DOHH2 (cell line): ENCODE measurements at regions not wholly inside any gene's neighbourhood (a gene's known extent, or its start where the extent isn't known, plus 50 kb on each side); places are given as distances from the start of the nearest gene placed in this dataset.

Experiments
- EZH2phosphoT487 ChIP-seq: fragments of 200-600 bp; sonication (generic); IDR thresholded peaks from 2 replicates; pipeline ENCODE4 v1.6.1; 2017; ENCODE audit warnings: borderline replicate concordance, mild to moderate bottlenecking, antibody characterized with exemption, low read length, moderate library complexity, mixed read lengths
- TF ChIP-seq, protein P1 (sequence below): fragments of 200-600 bp; sonication (generic); IDR thresholded peaks from one replicate; pipeline ENCODE4 v1.5.1; 2014; ENCODE audit warnings: antibody characterized with exemption, mild to moderate bottlenecking, low read depth, low read length; ENCODE audit not compliant: poor library complexity, severe bottlenecking

DNA sequence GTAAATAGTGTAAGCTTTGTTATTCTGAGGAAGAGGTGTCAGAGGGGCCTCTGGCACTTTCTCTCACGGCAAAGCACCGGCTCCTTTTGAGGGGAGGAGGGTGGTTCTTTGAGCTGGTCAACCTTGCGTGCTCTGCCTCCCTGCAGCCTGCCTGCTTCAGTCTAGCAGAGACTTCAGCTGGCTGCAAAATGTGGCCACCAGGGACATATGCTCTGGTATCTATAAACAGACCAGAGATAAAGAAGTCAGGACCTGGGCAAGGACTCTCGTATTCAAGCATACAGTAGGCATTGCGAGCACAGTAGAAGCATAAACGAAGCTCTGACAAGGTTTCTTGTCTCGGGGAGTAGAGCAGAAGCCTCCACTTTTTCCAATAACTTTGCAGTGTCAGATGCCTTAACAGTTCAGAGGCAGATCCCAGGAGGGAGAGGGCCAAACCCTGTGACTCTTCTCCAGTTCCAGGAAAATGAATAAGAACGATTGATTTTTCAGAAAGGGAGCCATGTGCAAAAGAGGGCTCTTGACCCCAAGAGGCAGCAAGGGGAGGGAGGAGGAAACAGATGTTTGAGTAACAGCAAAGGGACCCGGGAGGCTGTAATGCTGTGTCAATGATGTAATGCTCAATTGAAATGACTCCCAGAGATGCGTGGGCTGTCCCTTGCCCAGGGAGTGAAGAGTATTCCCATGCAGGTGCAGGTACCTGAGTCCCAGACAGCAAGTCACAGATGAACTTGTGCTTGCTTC, 57.9 kb upstream of the TEX13D start:
- TF ChIP-seq, protein P1, sequence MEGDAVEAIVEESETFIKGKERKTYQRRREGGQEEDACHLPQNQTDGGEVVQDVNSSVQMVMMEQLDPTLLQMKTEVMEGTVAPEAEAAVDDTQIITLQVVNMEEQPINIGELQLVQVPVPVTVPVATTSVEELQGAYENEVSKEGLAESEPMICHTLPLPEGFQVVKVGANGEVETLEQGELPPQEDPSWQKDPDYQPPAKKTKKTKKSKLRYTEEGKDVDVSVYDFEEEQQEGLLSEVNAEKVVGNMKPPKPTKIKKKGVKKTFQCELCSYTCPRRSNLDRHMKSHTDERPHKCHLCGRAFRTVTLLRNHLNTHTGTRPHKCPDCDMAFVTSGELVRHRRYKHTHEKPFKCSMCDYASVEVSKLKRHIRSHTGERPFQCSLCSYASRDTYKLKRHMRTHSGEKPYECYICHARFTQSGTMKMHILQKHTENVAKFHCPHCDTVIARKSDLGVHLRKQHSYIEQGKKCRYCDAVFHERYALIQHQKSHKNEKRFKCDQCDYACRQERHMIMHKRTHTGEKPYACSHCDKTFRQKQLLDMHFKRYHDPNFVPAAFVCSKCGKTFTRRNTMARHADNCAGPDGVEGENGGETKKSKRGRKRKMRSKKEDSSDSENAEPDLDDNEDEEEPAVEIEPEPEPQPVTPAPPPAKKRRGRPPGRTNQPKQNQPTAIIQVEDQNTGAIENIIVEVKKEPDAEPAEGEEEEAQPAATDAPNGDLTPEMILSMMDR, result no peak
- no peak for TF ChIP-seq EZH2phosphoT487
